Progenitor cell of endocrine pancreas (in vitro differentiated cells): ENCODE measurements at regions not wholly inside any gene's neighbourhood (a gene's known extent, or its start where the extent isn't known, plus 50 kb on each side); places are given as distances from the start of the nearest gene placed in this dataset.

Source experiments
- DNase-seq: peaks from one replicate; pipeline ENCODE4 v3.0.0; 2021; ENCODE audit warnings: low spot score; ENCODE audit not compliant: unreplicated experiment
- H3K27ac Mint-ChIP-seq: 2 replicates; pipeline ENCODE4 v1.8.0; 2021; ENCODE audit warnings: mild to moderate bottlenecking, moderate library complexity, mixed read lengths
- H3K27me3 Mint-ChIP-seq: 2 replicates; pipeline ENCODE4 v1.8.0; 2021; ENCODE audit warnings: mixed read lengths
- H3K36me3 Mint-ChIP-seq: 2 replicates; pipeline ENCODE4 v1.8.0; 2022; ENCODE audit warnings: mixed read lengths; ENCODE audit not compliant: insufficient read depth
- H3K4me1 Mint-ChIP-seq: 2 replicates; pipeline ENCODE4 v1.8.0; 2021; ENCODE audit warnings: low read depth, mixed read lengths
- H3K4me3 Mint-ChIP-seq: 2 replicates; pipeline ENCODE4 v1.8.0; 2021; ENCODE audit warnings: low read depth, mild to moderate bottlenecking, moderate library complexity, mixed read lengths
- H3K9me3 Mint-ChIP-seq: 2 replicates; pipeline ENCODE4 v1.8.0; 2021; ENCODE audit warnings: low read depth, mixed read lengths
- TF ChIP-seq, protein P1 (sequence below): fragments of 200-600 bp; sonication (generic); IDR thresholded peaks from one replicate; pipeline ENCODE4 v1.5.0; 2021; ENCODE audit warnings: antibody characterized with exemption, mild to moderate bottlenecking; ENCODE audit not compliant: unreplicated experiment

DNA sequence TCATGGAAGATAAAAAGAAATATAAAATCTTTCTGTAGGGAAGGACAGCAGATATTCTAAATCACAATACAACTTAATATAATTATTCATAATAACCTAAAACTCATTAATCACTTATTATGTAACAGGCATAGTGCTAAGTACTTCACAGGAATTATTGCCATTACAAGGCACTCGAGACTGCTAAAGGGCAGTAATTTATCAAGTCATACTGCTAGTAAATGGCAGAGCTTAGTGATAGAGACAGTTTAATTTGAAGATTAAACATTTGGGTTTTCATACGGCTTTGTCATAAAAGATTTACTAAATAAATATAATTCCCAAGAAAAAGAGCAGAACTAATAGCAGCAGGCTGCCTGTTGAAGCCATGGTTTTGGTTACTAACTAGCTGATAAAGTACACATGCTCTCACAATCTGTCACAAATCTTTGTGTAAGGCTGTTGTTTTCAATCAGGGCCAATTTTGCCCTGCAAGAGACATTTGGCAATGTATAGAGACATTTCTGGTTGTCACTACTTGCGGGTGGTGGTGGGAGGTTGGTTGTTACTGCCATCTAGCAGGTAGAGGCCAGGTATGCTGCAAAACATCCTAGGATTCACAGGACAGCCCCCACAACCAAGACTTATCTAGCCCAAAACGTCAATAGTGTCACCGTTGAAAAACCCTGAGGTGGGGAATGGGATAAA lies 233.3 kb upstream of the CACNA2D1 start:
- DNase-seq, result no peak
- Mint-ChIP-seq H3K27me3 (no peaks in the 10 kb centered on the region), H3K4me3 (no peak overlapping the region), H3K4me1 (no peaks in the 10 kb centered on the region), H3K36me3 (no peaks in the 10 kb centered on the region), H3K27ac (no peak overlapping the region), H3K9me3 (no peaks in the 10 kb centered on the region)
- TF ChIP-seq, protein P1, sequence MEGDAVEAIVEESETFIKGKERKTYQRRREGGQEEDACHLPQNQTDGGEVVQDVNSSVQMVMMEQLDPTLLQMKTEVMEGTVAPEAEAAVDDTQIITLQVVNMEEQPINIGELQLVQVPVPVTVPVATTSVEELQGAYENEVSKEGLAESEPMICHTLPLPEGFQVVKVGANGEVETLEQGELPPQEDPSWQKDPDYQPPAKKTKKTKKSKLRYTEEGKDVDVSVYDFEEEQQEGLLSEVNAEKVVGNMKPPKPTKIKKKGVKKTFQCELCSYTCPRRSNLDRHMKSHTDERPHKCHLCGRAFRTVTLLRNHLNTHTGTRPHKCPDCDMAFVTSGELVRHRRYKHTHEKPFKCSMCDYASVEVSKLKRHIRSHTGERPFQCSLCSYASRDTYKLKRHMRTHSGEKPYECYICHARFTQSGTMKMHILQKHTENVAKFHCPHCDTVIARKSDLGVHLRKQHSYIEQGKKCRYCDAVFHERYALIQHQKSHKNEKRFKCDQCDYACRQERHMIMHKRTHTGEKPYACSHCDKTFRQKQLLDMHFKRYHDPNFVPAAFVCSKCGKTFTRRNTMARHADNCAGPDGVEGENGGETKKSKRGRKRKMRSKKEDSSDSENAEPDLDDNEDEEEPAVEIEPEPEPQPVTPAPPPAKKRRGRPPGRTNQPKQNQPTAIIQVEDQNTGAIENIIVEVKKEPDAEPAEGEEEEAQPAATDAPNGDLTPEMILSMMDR, result no peak

DNA sequence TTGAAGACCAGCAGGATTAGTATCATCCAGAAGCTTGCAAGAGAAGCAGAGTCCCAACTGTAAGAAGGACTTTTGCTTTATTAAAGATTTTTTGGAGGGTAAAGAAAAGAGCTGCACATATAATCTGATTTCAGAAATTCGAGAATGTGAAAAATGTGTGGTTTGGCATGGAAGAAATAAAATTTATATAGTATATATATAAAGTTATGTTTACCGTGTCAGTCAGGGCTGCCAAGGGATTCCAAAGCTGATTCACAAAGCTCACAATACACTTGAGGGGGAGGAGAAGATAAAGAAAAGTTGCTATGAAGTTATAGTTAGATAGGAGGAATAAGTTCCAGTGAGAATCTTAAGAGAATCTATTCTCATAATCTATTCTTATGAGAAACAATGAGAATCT lies 231.8 kb upstream of the CACNA2D1 start:
- TF ChIP-seq, protein P1, result no peak
- no peaks in the 10 kb centered on the region for H3K36me3 Mint-ChIP-seq
- DNase-seq, result no peak
- no peak overlapping the region for H3K27ac Mint-ChIP-seq
- H3K4me1 Mint-ChIP-seq, result no peaks in the 10 kb centered on the region
- no peaks in the 10 kb centered on the region for H3K27me3 Mint-ChIP-seq
- H3K9me3 Mint-ChIP-seq, result no peaks in the 10 kb centered on the region
- no peak overlapping the region for H3K4me3 Mint-ChIP-seq

DNA sequence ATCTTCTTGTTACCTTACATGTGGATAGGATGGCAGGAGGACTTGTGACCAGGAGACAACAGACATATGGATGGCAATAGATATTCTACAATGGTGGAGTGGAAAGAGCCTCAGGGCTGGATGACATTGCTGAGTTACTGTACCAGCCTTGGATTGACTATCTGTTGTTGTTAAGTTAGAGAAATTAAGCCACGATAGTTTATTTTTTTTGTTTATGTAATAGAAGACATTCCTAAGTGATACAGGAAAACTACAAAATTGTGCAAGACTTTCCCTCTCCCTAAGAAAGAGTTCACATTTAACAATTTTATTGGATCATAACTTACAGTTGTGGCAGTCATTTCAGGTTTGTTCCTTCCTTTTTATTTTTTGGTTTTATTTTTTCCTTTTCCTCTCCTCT lies 230.7 kb upstream of the CACNA2D1 start:
- no peaks in the 10 kb centered on the region for H3K4me1 Mint-ChIP-seq
- H3K27me3 Mint-ChIP-seq, result no peaks in the 10 kb centered on the region
- H3K9me3 Mint-ChIP-seq, result no peaks in the 10 kb centered on the region
- H3K27ac Mint-ChIP-seq, result no peak overlapping the region
- TF ChIP-seq, protein P1, result no peak
- no peak for DNase-seq
- no peaks in the 10 kb centered on the region for H3K36me3 Mint-ChIP-seq
- H3K4me3 Mint-ChIP-seq, result no peak overlapping the region

DNA sequence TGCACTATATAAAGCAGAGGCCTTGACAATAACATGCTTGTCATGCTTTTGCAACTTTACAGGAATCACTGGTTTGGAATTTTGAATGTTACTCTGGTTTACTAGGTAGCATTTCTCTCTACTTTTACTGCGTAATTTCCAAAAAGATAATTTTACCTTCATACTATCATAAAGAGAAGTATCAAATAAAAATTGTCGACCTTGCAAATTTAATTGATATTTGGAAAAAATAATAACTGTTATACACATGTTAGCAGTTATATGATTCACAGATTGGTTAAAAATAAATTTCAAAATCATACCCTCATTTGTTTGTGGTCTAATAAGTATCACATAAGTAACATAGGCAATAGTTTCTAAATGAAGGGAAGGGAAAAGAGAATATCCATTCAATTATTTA lies 228.5 kb upstream of the CACNA2D1 start:
- H3K4me3 Mint-ChIP-seq, result no peak overlapping the region
- TF ChIP-seq, protein P1, result no peak
- H3K36me3 Mint-ChIP-seq, result no peaks in the 10 kb centered on the region
- H3K27me3 Mint-ChIP-seq, result no peaks in the 10 kb centered on the region
- H3K4me1 Mint-ChIP-seq, result no peaks in the 10 kb centered on the region
- H3K9me3 Mint-ChIP-seq, result no peaks in the 10 kb centered on the region
- H3K27ac Mint-ChIP-seq, result no peak overlapping the region
- no peak for DNase-seq

DNA sequence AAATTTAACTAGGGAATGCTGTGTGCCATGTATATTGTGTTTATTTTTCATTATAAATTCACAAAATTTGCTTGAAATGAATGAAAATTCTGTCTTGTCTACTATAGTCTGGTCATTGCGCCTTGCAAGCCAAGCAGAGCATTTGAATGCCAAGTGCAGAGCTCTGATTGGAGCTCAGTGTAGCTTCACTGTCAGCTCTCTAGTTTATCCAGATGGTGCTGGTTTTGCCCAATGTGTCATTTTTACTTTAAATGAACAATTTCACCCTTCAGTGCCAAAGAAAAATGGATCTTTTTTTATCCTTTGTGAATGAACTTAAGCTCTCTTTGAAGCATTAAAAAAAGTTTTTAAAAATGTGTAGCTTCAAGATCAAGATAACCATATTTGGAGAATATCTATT lies 225.6 kb upstream of the CACNA2D1 start:
- no peaks in the 10 kb centered on the region for H3K27me3 Mint-ChIP-seq
- H3K27ac Mint-ChIP-seq, result no peak overlapping the region
- H3K4me3 Mint-ChIP-seq, result no peak overlapping the region
- H3K9me3 Mint-ChIP-seq, result no peaks in the 10 kb centered on the region
- H3K36me3 Mint-ChIP-seq, result no peaks in the 10 kb centered on the region
- DNase-seq, result no peak
- H3K4me1 Mint-ChIP-seq, result no peaks in the 10 kb centered on the region
- TF ChIP-seq, protein P1, result no peak
